ENCODE measurements at regions not wholly inside any gene's neighbourhood (a gene's known extent, or its start where the extent isn't known, plus 50 kb on each side); places are given as distances from the start of the nearest gene placed in this dataset.

DNA sequence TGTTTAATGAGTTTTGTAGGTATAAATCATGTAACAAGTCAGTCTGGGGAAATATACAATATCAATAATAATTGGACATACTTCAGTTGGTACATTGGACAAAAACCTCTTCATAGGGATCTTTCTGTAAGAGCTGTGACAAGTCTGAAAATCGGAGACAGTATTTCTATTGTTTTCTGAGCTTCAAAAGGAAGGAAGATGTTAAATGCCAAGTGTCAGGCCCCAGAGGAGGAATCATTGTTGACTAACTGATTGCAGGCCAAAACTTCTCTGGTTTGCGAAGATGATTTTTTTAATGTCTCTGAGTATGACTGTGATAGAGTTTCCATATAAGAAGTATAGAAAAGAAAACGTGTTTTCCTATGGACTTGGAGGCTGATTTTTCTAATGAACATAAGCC lies 316.4 kb downstream of the RNF144B start:
- Histone ChIP-seq H3K9me3 (ENCODE audit: low read length) (no peaks in the 10 kb centered on the region), H3K4me3 (ENCODE audit: low read depth, low read length, poor library complexity, severe bottlenecking) (no peak overlapping the region), H3K79me2 (ENCODE audit: insufficient read depth, low read length) (no peaks in the 10 kb centered on the region), H3K4me1 (ENCODE audit: insufficient read depth, low read length, severe bottlenecking) (no peaks in the 10 kb centered on the region), H2AFZ (ENCODE audit: low read length) (no peak overlapping the region), H3K4me2 (ENCODE audit: low read length) (no peak overlapping the region), H3K27me3 (ENCODE audit: insufficient read depth, low read length) (no peaks in the 10 kb centered on the region), H3K9ac (ENCODE audit: low read length) (no peak overlapping the region), H3K9me2 (ENCODE audit: low read depth, low read length) (no peaks in the 10 kb centered on the region), H4K20me1 (ENCODE audit: insufficient read depth, low read length) (no peaks in the 10 kb centered on the region), H3K36me3 (ENCODE audit: insufficient read depth, low read length) (no peaks in the 10 kb centered on the region), H3F3A (ENCODE audit: insufficient read depth, low read length) (no peaks in the 10 kb centered on the region), H3K27ac (ENCODE audit: low read depth, low read length, poor library complexity, severe bottlenecking) (no peak overlapping the region)
- no peak for TF ChIP-seq EZH2 (IDR thresholded peaks at IDR 0.05; ENCODE audit: borderline replicate concordance, low read length)
- TF ChIP-seq, protein P1, sequence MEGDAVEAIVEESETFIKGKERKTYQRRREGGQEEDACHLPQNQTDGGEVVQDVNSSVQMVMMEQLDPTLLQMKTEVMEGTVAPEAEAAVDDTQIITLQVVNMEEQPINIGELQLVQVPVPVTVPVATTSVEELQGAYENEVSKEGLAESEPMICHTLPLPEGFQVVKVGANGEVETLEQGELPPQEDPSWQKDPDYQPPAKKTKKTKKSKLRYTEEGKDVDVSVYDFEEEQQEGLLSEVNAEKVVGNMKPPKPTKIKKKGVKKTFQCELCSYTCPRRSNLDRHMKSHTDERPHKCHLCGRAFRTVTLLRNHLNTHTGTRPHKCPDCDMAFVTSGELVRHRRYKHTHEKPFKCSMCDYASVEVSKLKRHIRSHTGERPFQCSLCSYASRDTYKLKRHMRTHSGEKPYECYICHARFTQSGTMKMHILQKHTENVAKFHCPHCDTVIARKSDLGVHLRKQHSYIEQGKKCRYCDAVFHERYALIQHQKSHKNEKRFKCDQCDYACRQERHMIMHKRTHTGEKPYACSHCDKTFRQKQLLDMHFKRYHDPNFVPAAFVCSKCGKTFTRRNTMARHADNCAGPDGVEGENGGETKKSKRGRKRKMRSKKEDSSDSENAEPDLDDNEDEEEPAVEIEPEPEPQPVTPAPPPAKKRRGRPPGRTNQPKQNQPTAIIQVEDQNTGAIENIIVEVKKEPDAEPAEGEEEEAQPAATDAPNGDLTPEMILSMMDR (IDR thresholded peaks at IDR 0.05; ENCODE audit: low read length): no peak

DNA sequence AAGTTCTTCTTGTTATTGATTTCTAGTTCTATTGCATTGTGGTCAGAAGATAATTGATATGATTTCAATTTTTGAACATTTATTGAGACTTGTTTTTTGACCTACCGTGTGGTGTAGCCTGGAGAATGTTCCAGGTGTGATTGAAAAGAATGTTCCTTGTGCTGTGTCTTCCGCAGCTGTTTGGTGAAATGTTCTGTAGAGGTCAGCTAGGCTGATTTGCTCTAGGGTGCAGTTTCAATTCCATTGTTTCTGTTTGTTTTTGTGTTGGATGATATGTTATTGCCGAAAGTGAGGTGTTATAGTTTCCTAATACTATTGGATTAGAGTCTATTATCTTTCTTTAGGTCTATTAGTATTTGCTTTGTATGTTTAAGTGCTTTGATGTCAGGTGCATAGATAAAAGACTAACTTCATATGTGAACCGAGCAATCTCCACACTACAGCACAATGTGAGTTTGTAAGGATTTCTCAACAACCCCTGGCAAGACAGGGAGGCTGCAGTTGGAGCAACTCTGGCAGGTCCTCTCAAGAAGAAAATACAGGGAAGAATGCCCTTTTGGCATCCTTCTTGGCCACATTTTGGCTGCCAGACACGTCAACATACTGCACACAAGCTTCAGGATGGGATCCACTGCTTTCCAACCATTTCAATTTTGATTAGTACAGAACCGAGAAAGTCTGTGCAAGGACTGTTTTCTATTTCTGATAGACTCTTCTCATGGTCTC lies 320.7 kb downstream of the RNF144B start:
- no peaks in the 10 kb centered on the region for H4K20me1 ChIP-seq (ENCODE audit: insufficient read depth, low read length)
- no peak overlapping the region for H2AFZ ChIP-seq (ENCODE audit: low read length)
- no peak overlapping the region for H3K4me3 ChIP-seq (ENCODE audit: low read depth, low read length, poor library complexity, severe bottlenecking)
- no peak for TF ChIP-seq EZH2 (IDR thresholded peaks at IDR 0.05; ENCODE audit: borderline replicate concordance, low read length)
- TF ChIP-seq, protein P1 (IDR thresholded peaks at IDR 0.05; ENCODE audit: low read length): no peak
- no peaks in the 10 kb centered on the region for H3K27me3 ChIP-seq (ENCODE audit: insufficient read depth, low read length)
- no peaks in the 10 kb centered on the region for H3K9me2 ChIP-seq (ENCODE audit: low read depth, low read length)
- no peak overlapping the region for H3K4me2 ChIP-seq (ENCODE audit: low read length)
- no peak overlapping the region for H3K27ac ChIP-seq (ENCODE audit: low read depth, low read length, poor library complexity, severe bottlenecking)
- no peaks in the 10 kb centered on the region for H3K9me3 ChIP-seq (ENCODE audit: low read length)
- H3K9ac ChIP-seq (ENCODE audit: low read length): no peak overlapping the region
- no peaks in the 10 kb centered on the region for H3F3A ChIP-seq (ENCODE audit: insufficient read depth, low read length)
- H3K4me1 ChIP-seq (ENCODE audit: insufficient read depth, low read length, severe bottlenecking): no peaks in the 10 kb centered on the region
- H3K79me2 ChIP-seq (ENCODE audit: insufficient read depth, low read length): no peaks in the 10 kb centered on the region
- no peaks in the 10 kb centered on the region for H3K36me3 ChIP-seq (ENCODE audit: insufficient read depth, low read length)

DNA sequence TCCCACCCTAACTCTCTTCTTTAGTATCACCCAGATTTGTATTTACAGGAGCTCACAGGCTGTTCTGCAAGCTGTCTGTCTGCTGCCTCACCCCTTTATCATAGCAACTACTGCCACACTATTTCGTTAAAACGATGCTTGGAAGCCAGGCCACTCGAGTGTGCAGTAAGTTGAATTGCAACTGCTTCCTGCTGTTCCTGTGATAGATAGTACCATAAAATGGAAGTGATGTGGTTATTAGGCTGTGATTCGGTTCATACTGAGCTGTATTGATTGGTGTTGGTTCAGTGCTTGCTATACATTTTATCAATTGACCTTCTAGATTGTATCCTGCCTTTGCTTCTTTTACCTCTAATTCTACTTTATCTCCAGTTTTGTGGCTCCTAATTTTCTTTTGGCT lies 325.4 kb downstream of the RNF144B start:
- Histone ChIP-seq H4K20me1 (ENCODE audit: insufficient read depth, low read length) (no peaks in the 10 kb centered on the region), H3K9me3 (ENCODE audit: low read length) (no peaks in the 10 kb centered on the region), H3K4me1 (ENCODE audit: insufficient read depth, low read length, severe bottlenecking) (no peaks in the 10 kb centered on the region), H3K9me2 (ENCODE audit: low read depth, low read length) (no peaks in the 10 kb centered on the region), H3K4me3 (ENCODE audit: low read depth, low read length, poor library complexity, severe bottlenecking) (no peak overlapping the region), H3K79me2 (ENCODE audit: insufficient read depth, low read length) (no peaks in the 10 kb centered on the region), H3K9ac (ENCODE audit: low read length) (no peak overlapping the region), H3F3A (ENCODE audit: insufficient read depth, low read length) (no peaks in the 10 kb centered on the region), H2AFZ (ENCODE audit: low read length) (no peak overlapping the region), H3K27me3 (ENCODE audit: insufficient read depth, low read length) (no peaks in the 10 kb centered on the region), H3K4me2 (ENCODE audit: low read length) (no peak overlapping the region), H3K27ac (ENCODE audit: low read depth, low read length, poor library complexity, severe bottlenecking) (no peak overlapping the region), H3K36me3 (ENCODE audit: insufficient read depth, low read length) (no peaks in the 10 kb centered on the region)
- TF ChIP-seq EZH2 (IDR thresholded peaks at IDR 0.05; ENCODE audit: borderline replicate concordance, low read length): no peak
- TF ChIP-seq, protein P1 (IDR thresholded peaks at IDR 0.05; ENCODE audit: low read length): no peak

Measured in OCI-LY1 (cell line).